Raji (cell line): ENCODE measurements at regions not wholly inside any gene's neighbourhood (a gene's known extent, or its start where the extent isn't known, plus 50 kb on each side); places are given as distances from the start of the nearest gene placed in this dataset.

Source experiments
- POLR2A ChIP-seq: IDR thresholded peaks from 2 replicates; pipeline ENCODE4 v1.6.1; 2011; ENCODE audit warnings: low read depth, low read length, control low read depth; ENCODE audit not compliant: insufficient read depth

DNA sequence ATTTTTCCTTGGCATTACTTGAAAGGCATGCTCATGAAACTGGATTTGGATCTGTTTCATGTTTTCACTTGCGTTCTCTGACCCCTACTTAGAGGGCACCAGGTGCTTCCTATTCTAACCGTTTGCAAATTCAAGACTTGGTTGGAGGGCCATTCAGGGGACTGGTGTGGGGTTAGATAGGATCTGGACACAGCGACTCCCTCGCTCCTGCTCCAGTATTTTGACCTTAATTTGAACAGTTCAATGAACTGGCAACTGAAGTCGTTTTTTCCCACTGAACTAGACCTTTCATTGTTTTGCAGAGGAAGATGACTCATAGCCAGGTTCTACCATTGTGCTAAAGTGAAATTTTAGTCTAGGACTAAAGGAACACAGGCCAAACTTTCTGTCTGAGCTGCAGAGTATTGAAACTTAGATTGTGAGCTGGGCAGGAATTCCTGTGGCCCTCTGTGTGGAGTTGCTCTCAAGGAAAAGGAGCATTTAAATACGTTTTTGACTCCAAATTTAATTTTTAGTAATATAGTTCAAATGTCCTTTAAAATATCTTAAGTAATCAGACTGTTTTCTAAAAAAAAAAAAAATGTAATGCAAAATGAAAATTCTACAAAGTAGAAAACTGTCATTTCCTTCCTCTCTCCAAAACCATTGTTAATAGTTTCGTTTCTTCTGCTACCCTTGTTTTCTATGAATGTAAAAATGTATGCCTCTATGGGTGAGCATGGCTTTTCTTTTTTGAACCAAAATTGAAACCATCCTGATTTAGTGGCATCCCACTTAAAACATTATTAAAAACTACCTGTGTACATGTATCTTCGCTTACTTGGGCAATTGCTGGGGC, 64.8 kb downstream of the UTRN start:
- no peak for TF ChIP-seq POLR2A

DNA sequence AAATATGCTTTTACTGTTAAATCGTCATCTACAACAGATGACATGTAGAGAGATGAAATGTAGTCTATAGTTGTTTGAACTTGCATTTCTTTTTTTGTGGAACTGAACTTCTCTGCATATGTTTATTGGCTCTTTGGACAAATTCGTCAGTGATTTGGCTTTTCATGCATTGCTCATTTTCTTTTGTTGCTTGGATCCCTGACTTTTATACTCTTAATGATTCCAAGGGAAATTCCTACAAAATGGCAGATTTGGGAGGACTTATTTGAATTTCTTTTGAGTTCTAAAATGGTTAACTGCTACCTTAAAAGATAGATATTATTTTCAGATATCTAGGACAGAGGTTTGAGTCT, 65.4 kb downstream of the UTRN start:
- no peak for TF ChIP-seq POLR2A

DNA sequence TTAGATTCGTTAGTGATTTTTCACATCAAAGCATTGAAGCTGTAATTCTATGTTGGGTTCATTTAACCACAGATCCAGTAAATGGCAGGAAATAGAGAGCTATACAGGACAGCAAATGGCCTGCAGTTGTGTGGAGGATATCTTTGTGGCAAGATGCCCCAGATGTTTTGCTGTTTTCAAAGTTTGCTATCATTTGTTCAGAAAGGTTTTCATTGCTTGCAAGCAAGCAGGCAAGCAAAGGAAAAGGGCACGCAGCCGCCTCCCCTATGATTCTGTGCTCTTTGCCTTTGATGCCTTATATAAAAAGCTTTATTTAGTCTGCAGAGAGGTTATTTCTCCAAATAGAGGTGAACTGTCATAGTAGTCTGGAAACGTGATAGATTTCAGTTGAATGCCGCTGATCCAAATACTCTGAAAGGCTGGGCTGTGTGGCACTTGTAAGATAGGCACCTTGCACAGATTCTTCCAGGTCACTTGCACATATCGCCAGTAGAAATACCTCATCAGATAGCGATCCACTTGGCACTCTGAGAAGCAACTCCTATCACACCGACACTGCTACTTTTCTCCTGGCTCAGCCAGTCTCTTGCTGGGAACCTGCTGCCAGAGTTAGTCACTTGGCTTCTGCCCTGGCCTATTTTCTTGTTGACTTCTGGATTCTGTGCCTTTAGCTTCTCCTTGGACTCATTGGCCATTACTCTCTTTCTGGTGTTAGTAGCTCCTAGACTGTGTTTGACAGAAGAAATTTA, 66.4 kb downstream of the UTRN start:
- TF ChIP-seq POLR2A, result no peak

DNA sequence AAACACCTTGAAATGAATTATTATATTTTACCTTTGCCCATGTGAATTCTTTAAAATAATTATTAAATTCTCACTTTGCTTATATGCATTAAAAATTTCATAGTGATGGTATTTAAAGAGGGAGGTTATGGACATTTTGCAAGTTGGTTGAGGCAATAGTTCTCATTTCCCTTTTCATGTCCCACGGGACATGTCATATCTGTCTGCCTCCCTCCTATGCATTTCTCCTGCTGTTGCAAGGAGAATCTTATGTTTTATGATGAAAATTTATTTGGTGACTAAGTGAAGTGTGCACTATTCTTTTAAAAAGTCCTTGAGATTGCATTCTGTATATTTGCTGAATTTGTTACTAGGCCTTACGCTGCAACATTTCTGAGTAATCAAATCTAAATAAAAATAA, 67.2 kb downstream of the UTRN start:
- no peak for TF ChIP-seq POLR2A

DNA sequence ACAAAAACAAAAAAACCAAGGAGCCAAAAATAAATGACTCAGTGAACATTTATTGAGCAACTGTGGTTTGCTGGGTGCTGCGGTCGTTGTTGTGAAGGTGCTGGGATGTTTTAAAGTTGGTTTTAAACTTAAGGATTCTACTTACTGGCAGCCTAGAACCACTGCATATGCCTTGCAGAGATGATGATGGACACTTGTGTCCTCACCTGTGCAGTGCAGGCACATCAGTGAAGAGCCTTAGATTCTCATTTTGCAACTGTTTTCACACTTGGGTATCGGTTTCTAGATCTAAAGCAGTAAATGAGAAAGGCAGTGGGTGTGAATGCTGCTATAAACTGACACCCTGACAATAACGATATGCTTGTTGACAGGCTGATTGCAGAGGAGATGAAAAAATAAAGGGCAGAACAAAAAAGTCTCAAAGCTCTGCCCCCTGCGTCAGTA, 68.8 kb downstream of the UTRN start:
- TF ChIP-seq POLR2A, result no peak

DNA sequence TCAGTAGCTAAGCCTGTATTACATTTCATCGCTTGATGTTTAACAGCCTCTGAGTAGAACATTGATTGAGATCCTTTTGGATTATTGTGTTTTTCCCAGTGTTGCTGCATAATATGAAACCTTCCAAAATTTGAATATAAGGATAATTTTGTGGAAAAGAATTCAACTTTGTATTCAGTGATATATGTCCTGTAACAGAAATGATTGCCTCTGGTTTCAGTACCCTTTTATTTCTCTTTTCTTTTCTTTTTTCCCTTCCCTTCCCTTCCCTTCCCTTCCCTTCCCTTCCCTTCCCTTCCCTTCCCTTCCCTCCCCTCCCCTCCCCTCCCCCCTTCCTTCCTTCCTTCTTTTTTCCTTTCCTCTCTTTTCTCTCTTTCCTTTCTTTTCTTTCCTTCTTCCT, 74.6 kb downstream of the UTRN start:
- TF ChIP-seq POLR2A, result no peak

DNA sequence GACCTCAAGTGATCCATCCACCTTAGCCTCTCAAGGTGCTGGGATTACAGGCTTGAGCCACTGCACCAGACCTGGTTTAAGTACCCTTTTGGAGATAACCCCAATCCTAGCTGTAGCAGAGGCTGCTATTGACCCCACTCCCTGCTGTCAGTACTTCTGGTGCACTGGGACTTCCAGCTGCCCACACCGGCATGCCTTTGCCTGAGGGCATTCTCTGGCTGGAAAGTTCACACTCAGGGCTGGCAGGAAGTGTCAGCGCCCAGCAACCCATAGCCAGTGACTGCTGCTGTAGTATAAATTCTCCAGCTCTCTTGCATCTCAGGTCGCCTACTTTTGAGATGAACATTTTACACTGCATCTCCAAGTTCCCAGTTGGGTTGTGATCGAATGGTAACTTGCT, 75.3 kb downstream of the UTRN start:
- no peak for TF ChIP-seq POLR2A

DNA sequence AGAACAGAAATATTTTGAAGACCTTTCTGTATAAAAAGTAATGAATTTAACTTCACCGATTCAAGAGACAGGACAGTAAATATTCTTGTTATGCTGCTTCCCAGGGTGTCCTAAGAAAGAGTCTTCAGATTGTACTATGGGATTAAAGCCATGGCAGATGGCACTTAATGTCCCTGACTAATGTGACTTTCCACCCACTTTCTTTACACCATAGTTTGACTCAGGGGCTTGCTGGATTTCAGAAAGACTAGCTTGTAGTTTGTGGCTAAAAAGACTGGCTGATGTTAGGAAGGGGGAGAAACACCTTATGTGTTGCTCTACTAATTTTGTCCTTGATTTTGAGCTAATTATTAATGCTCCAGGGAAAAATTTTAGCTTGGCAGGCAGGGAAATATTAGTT, 75.9 kb downstream of the UTRN start:
- TF ChIP-seq POLR2A, result no peak

DNA sequence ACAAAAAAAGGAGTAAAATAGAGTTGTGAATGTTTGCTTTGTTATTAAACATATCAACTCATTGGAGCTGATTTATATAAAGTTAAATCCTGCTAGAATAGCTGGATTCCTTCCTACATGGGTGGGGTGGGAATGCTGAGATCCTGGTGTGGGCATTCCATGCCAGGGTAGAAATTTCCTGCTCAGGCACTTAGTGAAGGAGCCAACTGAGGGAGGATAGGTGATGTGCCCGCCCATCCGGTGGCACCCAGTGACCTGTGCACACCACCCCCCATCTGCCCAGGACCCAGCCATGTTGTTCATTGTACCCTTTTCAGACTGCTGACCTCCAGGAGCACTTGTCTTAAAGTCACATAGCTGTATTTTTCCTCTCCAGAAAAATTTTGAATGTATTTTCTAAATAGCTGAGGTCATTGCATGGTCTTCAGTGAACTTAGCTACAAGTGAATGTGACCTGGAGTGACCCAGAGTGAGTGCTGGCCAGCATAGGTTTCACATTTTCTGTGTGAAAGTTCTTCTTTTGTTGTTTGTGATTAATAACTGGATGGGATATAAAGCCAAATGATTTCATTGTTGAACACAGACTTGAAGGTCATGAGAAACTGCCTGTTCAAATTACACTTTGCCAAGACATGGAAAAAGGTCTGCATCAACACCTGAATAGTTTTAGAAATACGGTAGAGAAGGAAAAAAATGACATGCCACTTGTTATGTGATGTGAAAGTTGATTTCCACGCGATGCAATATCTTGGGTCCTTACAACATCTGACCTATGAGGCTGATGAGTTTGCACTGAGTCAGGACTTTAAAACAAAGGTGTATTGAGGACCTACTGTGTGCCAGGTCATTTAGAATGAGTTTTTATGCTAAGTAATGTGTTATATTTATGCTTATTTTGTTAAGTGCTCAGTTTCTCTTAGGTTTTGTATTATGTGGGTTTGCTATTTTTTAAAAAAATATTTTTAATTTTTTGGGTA, 77.2 kb downstream of the UTRN start:
- no peak for TF ChIP-seq POLR2A

DNA sequence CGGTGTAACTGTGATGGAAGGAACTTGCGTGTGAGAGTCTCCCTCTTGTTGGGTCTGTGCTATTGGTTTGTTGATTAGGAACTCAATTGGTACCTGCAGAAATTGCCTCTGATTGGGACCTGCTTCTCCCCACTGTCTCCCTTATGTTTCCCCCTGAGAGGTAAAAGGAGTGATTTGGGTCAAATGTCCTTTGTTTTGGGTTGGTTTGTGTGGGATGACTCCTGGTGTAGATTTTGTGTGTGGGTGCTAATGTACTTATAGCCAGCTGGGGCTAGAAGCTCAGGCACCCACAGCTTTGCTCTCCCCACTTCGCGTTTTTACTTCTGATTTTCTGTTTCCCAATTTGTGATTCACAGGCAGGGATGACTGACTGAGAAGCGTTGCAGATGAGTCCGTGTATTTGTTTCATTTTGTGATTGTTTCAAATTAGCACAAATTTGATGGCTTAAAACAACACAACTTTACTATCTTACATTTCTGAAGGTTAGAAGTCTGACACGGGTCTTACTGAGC, 79.1 kb downstream of the UTRN start:
- TF ChIP-seq POLR2A, result no peak

DNA sequence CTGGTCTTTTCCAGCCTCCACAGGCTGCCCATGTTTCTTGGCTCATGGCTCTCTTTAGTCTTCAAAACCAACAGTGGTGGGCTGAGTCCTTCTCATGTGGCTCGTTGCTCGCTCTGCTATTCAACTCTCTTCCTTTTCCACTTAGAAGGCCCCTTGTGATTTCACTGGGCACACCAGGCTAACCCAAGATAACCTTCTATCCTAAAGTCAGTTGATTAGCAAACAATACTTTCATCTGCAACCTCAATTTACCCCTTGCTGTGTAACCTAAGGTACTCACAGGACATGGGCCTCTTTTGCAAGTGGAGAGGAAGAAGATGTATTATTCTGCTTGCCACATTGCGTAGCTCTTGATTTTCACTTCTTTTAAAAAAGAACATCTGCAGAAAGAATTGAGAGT, 79.6 kb downstream of the UTRN start:
- no peak for TF ChIP-seq POLR2A

DNA sequence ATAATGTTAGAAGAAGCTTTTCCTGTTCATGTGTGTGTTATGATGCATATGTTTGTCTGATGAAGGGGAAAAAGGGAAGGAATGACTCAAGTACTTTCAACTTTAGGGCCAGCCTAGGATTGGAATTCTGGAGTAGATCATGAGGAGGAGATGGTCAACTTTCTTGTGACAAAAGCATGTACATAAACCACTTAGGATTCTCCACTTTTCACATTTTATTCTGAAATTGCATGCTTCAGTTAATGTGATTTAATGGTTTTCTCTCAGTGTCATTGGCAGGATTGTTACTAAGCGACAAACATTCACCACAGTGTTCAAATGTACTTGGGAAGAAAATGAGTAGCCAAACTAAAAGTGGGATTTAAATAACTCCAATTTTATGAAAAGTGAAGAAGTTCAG, 80.1 kb downstream of the UTRN start:
- no peak for TF ChIP-seq POLR2A

DNA sequence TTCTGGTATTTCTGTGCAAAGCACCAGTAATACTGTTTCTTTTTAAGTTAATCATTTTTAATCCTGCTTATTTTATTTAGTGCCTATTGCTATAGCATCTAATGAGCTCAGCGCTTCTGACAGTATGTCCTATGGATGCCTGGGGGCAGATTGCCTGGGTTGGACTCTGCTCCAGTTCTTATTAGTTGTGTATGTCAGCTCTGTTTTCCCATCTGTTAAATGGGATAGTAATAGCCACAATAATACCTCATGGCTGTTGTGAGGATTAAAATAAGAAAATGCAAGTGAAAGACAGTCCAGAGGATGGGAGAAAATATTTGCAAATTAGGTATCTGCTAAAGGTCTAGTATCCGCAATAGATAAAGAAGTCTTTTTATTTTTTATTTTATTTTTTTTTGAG, 87.0 kb downstream of the UTRN start:
- no peak for TF ChIP-seq POLR2A

DNA sequence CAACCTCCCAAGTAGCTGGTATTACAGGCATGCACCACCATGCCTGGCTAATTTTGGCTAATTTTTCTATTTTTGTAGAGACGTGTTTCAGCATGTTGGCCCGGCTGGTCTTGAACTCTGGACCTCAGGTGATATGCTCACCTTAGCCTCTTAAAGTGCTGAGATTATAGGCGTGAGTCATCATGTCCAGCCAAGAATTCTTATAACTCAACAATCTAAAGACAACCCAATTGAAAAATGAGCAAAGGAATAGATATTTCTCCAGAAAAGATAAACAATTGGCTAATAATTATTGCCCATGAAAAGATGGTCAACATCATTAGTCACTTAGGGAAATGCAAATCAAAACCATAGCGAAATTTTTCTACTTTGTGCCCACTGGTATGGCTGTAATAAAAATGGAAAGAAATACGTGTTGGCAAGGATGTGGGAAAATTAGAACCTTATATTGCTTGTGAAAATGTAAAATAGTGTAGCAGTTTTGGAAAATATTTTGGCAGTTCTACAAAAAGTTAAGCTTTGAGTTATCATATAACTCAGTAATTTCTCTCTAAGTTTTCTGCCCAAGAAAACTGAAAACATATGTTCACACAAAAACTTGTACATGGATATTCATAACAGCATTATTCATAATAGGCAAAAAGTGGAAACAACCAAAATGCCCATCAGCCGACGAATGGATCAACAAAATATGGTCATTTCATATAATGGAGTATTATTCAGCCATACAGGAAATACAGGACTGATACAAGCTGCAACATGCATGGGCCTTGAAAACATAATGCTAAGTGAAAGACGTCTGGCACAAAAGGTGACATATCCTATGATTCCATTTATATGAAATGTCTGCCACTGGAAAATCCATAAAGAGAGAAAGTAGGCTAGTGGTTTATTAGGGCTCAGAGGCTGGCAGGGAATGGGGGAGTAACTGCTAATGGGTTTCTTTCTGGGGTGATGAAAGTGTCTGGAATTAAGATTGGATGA, 87.8 kb downstream of the UTRN start:
- TF ChIP-seq POLR2A, result no peak
